ENCODE measurements at regions not wholly inside any gene's neighbourhood (a gene's known extent, or its start where the extent isn't known, plus 50 kb on each side); places are given as distances from the start of the nearest gene placed in this dataset.

DNA sequence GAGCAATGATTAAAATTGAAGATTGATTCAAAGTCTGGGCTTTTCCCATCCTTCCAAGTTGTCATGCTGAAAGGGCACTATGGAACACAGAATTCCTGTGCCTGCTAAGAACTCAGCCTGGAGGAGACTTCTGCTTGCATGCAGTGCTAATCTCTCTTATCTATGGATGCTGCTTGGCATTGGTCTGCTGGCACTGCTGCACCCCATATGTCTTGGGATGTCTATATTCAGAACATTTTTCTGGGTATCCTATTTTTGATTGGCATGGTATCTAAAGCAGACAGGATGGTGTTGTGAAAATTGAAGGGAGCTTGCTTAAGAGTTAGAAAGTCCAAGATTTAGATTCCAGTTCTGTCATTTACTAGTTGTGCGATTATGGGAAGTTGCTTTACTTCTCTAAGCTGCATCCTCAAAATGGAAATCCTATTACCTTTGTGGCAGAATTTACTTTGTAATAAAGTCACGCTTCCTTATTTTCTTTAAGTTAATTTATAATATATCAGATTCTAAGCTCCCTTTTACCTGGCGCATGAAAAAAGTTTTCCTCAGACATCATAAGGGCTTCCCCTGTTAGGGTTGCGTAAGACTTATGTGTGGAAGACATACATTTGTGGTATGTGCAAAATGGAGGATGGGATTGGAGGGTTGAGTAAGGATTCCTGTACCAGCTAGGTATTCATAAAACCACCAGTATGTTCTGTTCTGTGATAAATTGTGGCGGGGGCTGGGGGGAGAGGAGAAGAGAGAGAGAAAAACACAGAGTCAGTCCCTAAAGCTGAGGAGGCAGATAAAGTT lies 254.0 kb downstream of the DMAC1 start:
- intact Hi-C loops (cut with DNase I) = no loop called here
- no peak for FAIRE-seq
- H3K36me3 ChIP-seq (ENCODE audit: control insufficient read depth in 2 of 3, insufficient read depth in 3 of 3, low read length in 3 of 3) = no peaks in the 10 kb centered on the region

GRCh38 chr9:7542693-7543092 lies 256.9 kb downstream of the DMAC1 start:
- FAIRE-seq (no peak), DNase-seq (no peak)
- Histone ChIP-seq H3K9me3 (ENCODE audit: control insufficient read depth in 2 of 3, insufficient read depth in 1 of 3, low read length in 3 of 3) (no peaks in the 10 kb centered on the region), H3K27ac (ENCODE audit: low read depth in 2 of 2, low read length in 2 of 2) (no peak overlapping the region), H3K9ac (ENCODE audit: low read length in 3 of 3) (no peak overlapping the region), H3K4me1 (ENCODE audit: control insufficient read depth in 2 of 3, insufficient read depth in 2 of 3, low read depth in 1 of 3, low read length in 3 of 3) (no peaks in the 10 kb centered on the region), H3K36me3 (ENCODE audit: control insufficient read depth in 2 of 3, insufficient read depth in 3 of 3, low read length in 3 of 3) (no peaks in the 10 kb centered on the region), H3K27me3 (ENCODE audit: control insufficient read depth, insufficient read depth, low read length) (no peaks in the 10 kb centered on the region), H3K4me3 (ENCODE audit: low read length in 3 of 3) (no peak overlapping the region)
- intact Hi-C loops (cut with DNase I) = no loop called here
- TF ChIP-seq, protein P1, sequence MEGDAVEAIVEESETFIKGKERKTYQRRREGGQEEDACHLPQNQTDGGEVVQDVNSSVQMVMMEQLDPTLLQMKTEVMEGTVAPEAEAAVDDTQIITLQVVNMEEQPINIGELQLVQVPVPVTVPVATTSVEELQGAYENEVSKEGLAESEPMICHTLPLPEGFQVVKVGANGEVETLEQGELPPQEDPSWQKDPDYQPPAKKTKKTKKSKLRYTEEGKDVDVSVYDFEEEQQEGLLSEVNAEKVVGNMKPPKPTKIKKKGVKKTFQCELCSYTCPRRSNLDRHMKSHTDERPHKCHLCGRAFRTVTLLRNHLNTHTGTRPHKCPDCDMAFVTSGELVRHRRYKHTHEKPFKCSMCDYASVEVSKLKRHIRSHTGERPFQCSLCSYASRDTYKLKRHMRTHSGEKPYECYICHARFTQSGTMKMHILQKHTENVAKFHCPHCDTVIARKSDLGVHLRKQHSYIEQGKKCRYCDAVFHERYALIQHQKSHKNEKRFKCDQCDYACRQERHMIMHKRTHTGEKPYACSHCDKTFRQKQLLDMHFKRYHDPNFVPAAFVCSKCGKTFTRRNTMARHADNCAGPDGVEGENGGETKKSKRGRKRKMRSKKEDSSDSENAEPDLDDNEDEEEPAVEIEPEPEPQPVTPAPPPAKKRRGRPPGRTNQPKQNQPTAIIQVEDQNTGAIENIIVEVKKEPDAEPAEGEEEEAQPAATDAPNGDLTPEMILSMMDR (IDR thresholded peaks at IDR 0.05; ENCODE audit: borderline replicate concordance, extremely low read depth, insufficient read depth) = no peak

More for the DNA sequence above, 254.0 kb downstream of the DMAC1 start:
- DNase-seq = no peak
- H3K4me3 ChIP-seq (ENCODE audit: low read length in 3 of 3) = no peak overlapping the region
- H3K9ac ChIP-seq (ENCODE audit: low read length in 3 of 3) = no peak overlapping the region
- H3K4me1 ChIP-seq (ENCODE audit: control insufficient read depth in 2 of 3, insufficient read depth in 2 of 3, low read depth in 1 of 3, low read length in 3 of 3) = no peaks in the 10 kb centered on the region
- H3K27me3 ChIP-seq (ENCODE audit: control insufficient read depth, insufficient read depth, low read length) = no peaks in the 10 kb centered on the region
- no peaks in the 10 kb centered on the region for H3K9me3 ChIP-seq (ENCODE audit: control insufficient read depth in 2 of 3, insufficient read depth in 1 of 3, low read length in 3 of 3)
- TF ChIP-seq, protein P1 (IDR thresholded peaks at IDR 0.05; ENCODE audit: borderline replicate concordance, extremely low read depth, insufficient read depth) = no peak
- H3K27ac ChIP-seq (ENCODE audit: low read depth in 2 of 2, low read length in 2 of 2) = no peak overlapping the region

- Histone ChIP-seq H3K4me3 (ENCODE audit: low read length in 3 of 3) (no peak overlapping the region), H3K9ac (ENCODE audit: low read length in 3 of 3) (no peak overlapping the region), H3K27me3 (ENCODE audit: control insufficient read depth, insufficient read depth, low read length) (no peaks in the 10 kb centered on the region), H3K36me3 (ENCODE audit: control insufficient read depth in 2 of 3, insufficient read depth in 3 of 3, low read length in 3 of 3) (no peaks in the 10 kb centered on the region), H3K4me1 (ENCODE audit: control insufficient read depth in 2 of 3, insufficient read depth in 2 of 3, low read depth in 1 of 3, low read length in 3 of 3) (no peaks in the 10 kb centered on the region), H3K27ac (ENCODE audit: low read depth in 2 of 2, low read length in 2 of 2) (no peak overlapping the region), H3K9me3 (ENCODE audit: control insufficient read depth in 2 of 3, insufficient read depth in 1 of 3, low read length in 3 of 3) (no peaks in the 10 kb centered on the region)
- FAIRE-seq = no peak
- TF ChIP-seq, protein P1 (IDR thresholded peaks at IDR 0.05; ENCODE audit: borderline replicate concordance, extremely low read depth, insufficient read depth) = no peak
- peak in 1 of 5 donors; percentile 47 for DNase-seq
- intact Hi-C loops (cut with DNase I) = no loop called here
Measured at GRCh38 chr9:7542126-7542525, 257.5 kb downstream of the DMAC1 start.
